ENCODE measurements at regions not wholly inside any gene's neighbourhood (a gene's known extent, or its start where the extent isn't known, plus 50 kb on each side); places are given as distances from the start of the nearest gene placed in this dataset.
"Not testable (repeated sequence)": the region's sequence is repeated elsewhere in the genome, so short reads cannot be mapped to it uniquely, and the experiment has no call there.

- no peak for DNase-seq (ENCODE audit: low read depth)
Observed at GRCh38 chr4:3365326-3365725, 72.5 kb downstream of the RGS12 start.

- no peak for DNase-seq (ENCODE audit: low read depth)
Observed at GRCh38 chr4:3365871-3366842, 73.3 kb downstream of the RGS12 start.

GRCh38 chr4:3366893-3367775 is 74.3 kb downstream of the RGS12 start:
- DNase-seq (ENCODE audit: low read depth), result no peak

GRCh38 chr4:3367866-3368265 is 73.9 kb upstream of the HGFAC start:
- DNase-seq (ENCODE audit: low read depth), result no peak

GRCh38 chr4:3368334-3368733 is 73.4 kb upstream of the HGFAC start:
- DNase-seq (ENCODE audit: low read depth), result no peak

- DNase-seq (ENCODE audit: low read depth), result no peak
Observed at GRCh38 chr4:3368841-3369760, 72.7 kb upstream of the HGFAC start.

GRCh38 chr4:3369781-3370674 is 71.7 kb upstream of the HGFAC start:
- DNase-seq (ENCODE audit: low read depth), result no peak

GRCh38 chr4:3371033-3372001 is 70.5 kb upstream of the HGFAC start:
- DNase-seq (ENCODE audit: low read depth), result no peak

- DNase-seq (ENCODE audit: low read depth), result no peak
Observed at GRCh38 chr4:3372264-3372932, 69.4 kb upstream of the HGFAC start.

- no peak for DNase-seq (ENCODE audit: low read depth)
Observed at GRCh38 chr4:3372933-3373465, 68.8 kb upstream of the HGFAC start.

GRCh38 chr4:3373468-3373867 is 68.3 kb upstream of the HGFAC start:
- no peak for DNase-seq (ENCODE audit: low read depth)

GRCh38 chr4:3374011-3374645 is 67.6 kb upstream of the HGFAC start:
- DNase-seq (ENCODE audit: low read depth), result no peak

- no peak for DNase-seq (ENCODE audit: low read depth)
Observed at GRCh38 chr4:3374667-3375066, 67.1 kb upstream of the HGFAC start.

GRCh38 chr4:3375688-3376087 is 66.1 kb upstream of the HGFAC start:
- no peak for DNase-seq (ENCODE audit: low read depth)

GRCh38 chr4:3376266-3376665 is 65.5 kb upstream of the HGFAC start:
- no peak for DNase-seq (ENCODE audit: low read depth)

- DNase-seq (ENCODE audit: low read depth), result no peak
Observed at GRCh38 chr4:3377557-3377956, 64.2 kb upstream of the HGFAC start.

- not testable (repeated sequence) for DNase-seq (ENCODE audit: low read depth)
Observed at GRCh38 chr4:3380336-3380735, 61.4 kb upstream of the HGFAC start.

GRCh38 chr4:3381208-3381607 is 60.6 kb upstream of the HGFAC start:
- DNase-seq (ENCODE audit: low read depth), result not testable (repeated sequence)

Data from HS-27A (cell line).